DOHH2 (cell line): ENCODE measurements at regions not wholly inside any gene's neighbourhood (a gene's known extent, or its start where the extent isn't known, plus 50 kb on each side); places are given as distances from the start of the nearest gene placed in this dataset.
"Not testable (repeated sequence)": the region's sequence is repeated elsewhere in the genome, so short reads cannot be mapped to it uniquely, and the experiment has no call there.

Experiments
- H3F3A ChIP-seq: fragments of 200-600 bp; sonication (generic), shearing (Covaris generic); 2 replicates; pipeline ENCODE4 v1.6.0; 2016; ENCODE audit warnings: antibody characterized with exemption, mild to moderate bottlenecking; ENCODE audit not compliant: control insufficient read depth, insufficient read depth
- H3K27ac ChIP-seq: fragments of 200-600 bp; sonication (generic); 2 replicates; pipeline ENCODE4 v1.5.1; 2014; ENCODE audit warnings: low read depth, mild to moderate bottlenecking, low read length, moderate library complexity
- H3K27me3 ChIP-seq: fragments of 200-600 bp; sonication (generic); 2 replicates; pipeline ENCODE4 v1.6.1; 2014; ENCODE audit warnings: mild to moderate bottlenecking, low read length, mixed read lengths; ENCODE audit not compliant: control insufficient read depth
- H3K36me3 ChIP-seq: fragments of 200-600 bp; sonication (generic); 2 replicates; pipeline ENCODE4 v1.6.1; 2014; ENCODE audit warnings: mild to moderate bottlenecking, low read length, moderate library complexity, mixed read lengths; ENCODE audit not compliant: control insufficient read depth
- H3K4me1 ChIP-seq: fragments of 200-600 bp; sonication (generic); 2 replicates; pipeline ENCODE4 v1.6.1; 2014; ENCODE audit warnings: mild to moderate bottlenecking, low read length, mixed read lengths; ENCODE audit not compliant: control insufficient read depth
- H3K4me2 ChIP-seq: fragments of 200-600 bp; sonication (generic); 2 replicates; pipeline ENCODE4 v1.6.0; 2014; ENCODE audit warnings: mild to moderate bottlenecking, low read length, moderate library complexity
- H3K4me3 ChIP-seq: fragments of 200-600 bp; sonication (generic); 2 replicates; pipeline ENCODE4 v1.5.1; 2014; ENCODE audit warnings: mild to moderate bottlenecking, low read length, mixed read lengths
- H3K79me2 ChIP-seq: fragments of 200-600 bp; sonication (generic); 2 replicates; pipeline ENCODE4 v1.6.1; 2014; ENCODE audit warnings: mild to moderate bottlenecking, low read length, mixed read lengths; ENCODE audit not compliant: control insufficient read depth
- H3K9me2 ChIP-seq: fragments of 200-600 bp; sonication (generic); replicated peaks from 2 replicates; pipeline ENCODE4 v1.6.1; 2014; ENCODE audit warnings: mild to moderate bottlenecking, low read length, mixed read lengths; ENCODE audit not compliant: control insufficient read depth
- H3K9me3 ChIP-seq: fragments of 200-600 bp; sonication (generic); 2 replicates; pipeline ENCODE4 v1.6.1; 2014; ENCODE audit warnings: antibody characterized with exemption, low read length, mixed read lengths; ENCODE audit not compliant: control insufficient read depth, insufficient read depth
- H4K20me1 ChIP-seq: fragments of 200-600 bp; sonication (generic); 2 replicates; pipeline ENCODE4 v1.6.0; 2014; ENCODE audit warnings: low read depth, mild to moderate bottlenecking, antibody characterized with exemption, low read length, moderate library complexity; ENCODE audit not compliant: control insufficient read depth, insufficient read depth
- CTCF ChIP-seq: fragments of 200-600 bp; sonication (generic); IDR thresholded peaks from one replicate; pipeline ENCODE4 v1.5.1; 2014; ENCODE audit warnings: antibody characterized with exemption, mild to moderate bottlenecking, low read depth, low read length; ENCODE audit not compliant: poor library complexity, severe bottlenecking
- EZH2phosphoT487 ChIP-seq: fragments of 200-600 bp; sonication (generic); IDR thresholded peaks from 2 replicates; pipeline ENCODE4 v1.6.1; 2017; ENCODE audit warnings: borderline replicate concordance, mild to moderate bottlenecking, antibody characterized with exemption, low read length, moderate library complexity, mixed read lengths

DNA sequence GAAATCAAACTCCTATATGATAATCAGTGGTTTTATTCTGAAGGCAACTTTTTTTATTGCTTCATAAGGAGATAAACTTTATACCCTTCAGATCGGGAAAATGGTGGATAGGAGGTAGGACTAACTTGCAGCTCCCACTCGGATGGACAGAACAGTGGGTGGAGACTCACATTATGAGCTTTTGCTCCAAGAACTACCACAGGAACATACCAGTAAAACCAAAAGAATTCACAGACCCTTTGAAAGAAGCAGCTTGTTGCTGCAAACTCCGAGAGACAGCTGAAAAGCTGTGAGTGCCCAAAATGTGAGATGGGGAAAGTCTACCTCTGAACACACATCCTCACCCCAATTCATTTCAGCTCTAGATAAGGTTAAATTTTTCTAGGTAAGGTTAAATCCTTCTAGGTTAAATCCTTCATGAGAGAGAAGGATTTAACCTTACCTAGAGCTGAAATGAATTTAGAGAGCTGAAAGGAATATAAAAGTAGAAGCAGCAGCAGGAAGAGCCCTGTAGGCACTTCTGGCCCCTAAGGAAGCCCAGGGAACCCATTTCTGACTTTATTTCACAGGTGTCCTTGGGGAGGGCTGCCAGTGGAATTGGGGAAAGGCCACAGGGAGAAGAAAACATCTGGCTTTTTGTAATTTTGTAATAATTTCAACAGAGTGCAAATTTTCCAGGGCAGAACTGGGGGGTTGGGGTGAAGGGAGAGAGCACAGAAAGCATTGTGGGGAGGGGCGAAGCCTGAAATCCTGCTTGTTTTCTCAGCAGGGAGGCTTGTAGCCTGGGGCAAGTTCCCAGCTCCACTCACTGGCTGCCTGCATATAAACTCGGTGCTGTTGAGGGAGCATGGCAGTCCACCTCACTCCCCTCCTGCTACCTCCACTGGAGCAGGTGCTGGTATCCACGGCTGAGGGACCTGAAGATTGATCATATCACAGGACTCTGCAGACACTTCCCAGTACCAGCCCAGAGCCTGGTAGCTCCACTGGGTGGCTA is 65.9 kb upstream of the HCRTR2 start:
- Histone ChIP-seq H3K4me1 (no peaks in the 10 kb centered on the region), H3F3A (no peaks in the 10 kb centered on the region), H3K27me3 (no peaks in the 10 kb centered on the region), H3K27ac (no peak overlapping the region), H3K36me3 (no peaks in the 10 kb centered on the region), H3K4me3 (no peak overlapping the region), H3K79me2 (no peaks in the 10 kb centered on the region), H4K20me1 (no peaks in the 10 kb centered on the region), H3K9me2 (no peaks in the 10 kb centered on the region), H3K9me3 (no peaks in the 10 kb centered on the region), H3K4me2 (no peak overlapping the region)
- TF ChIP-seq EZH2phosphoT487, result no peak
- TF ChIP-seq CTCF, result no peak

- H3K9me2 ChIP-seq, result no peaks in the 10 kb centered on the region
- no peaks in the 10 kb centered on the region for H3K9me3 ChIP-seq
- H3K36me3 ChIP-seq, result no peaks in the 10 kb centered on the region
- H3F3A ChIP-seq, result no peaks in the 10 kb centered on the region
- no peak overlapping the region for H3K4me3 ChIP-seq
- H3K27ac ChIP-seq, result no peak overlapping the region
- no peaks in the 10 kb centered on the region for H3K27me3 ChIP-seq
- H3K4me2 ChIP-seq, result no peak overlapping the region
- no peaks in the 10 kb centered on the region for H3K79me2 ChIP-seq
- no peaks in the 10 kb centered on the region for H4K20me1 ChIP-seq
- no peaks in the 10 kb centered on the region for H3K4me1 ChIP-seq
- no peak for TF ChIP-seq EZH2phosphoT487
- no peak for TF ChIP-seq CTCF
Measured at GRCh38 chr6:55117267-55117666, 57.0 kb upstream of the HCRTR2 start.

GRCh38 chr6:55124241-55124640 is 50.1 kb upstream of the HCRTR2 start:
- not testable (repeated sequence) for H3K27ac ChIP-seq, H3K4me2 ChIP-seq, H3K9me2 ChIP-seq, H3K27me3 ChIP-seq, H3K4me3 ChIP-seq, H3K36me3 ChIP-seq, H4K20me1 ChIP-seq, H3K4me1 ChIP-seq, H3F3A ChIP-seq, H3K79me2 ChIP-seq, H3K9me3 ChIP-seq
